ENCODE measurements at regions not wholly inside any gene's neighbourhood (a gene's known extent, or its start where the extent isn't known, plus 50 kb on each side); places are given as distances from the start of the nearest gene placed in this dataset.

GRCh38 chr9:2281803-2282185 is 266.6 kb downstream of the SMARCA2 start:
- no peak overlapping the region for H3K4me3 ChIP-seq (ENCODE audit: insufficient read depth, low read length)
- H3K9me3 ChIP-seq (ENCODE audit: low read depth, low read length): no peaks in the 10 kb centered on the region
- no peak overlapping the region for H3K4me2 ChIP-seq (ENCODE audit: insufficient read depth, low read length)
- no peaks in the 10 kb centered on the region for H4K20me1 ChIP-seq (ENCODE audit: insufficient read depth, low read length)
- DNase-seq (ENCODE audit: insufficient read length, low spot score, missing footprints): peak; percentile 75
- no peaks in the 10 kb centered on the region for H3K27me3 ChIP-seq (ENCODE audit: insufficient read depth, low read length)
- TF ChIP-seq CTCF (IDR thresholded peaks at IDR 0.05; ENCODE audit: extremely low read depth, low read depth, low read length): no peak
- peak overlapping the region; percentile 19 for H3K27ac ChIP-seq (ENCODE audit: low read depth, low read length)
- H3K4me1 ChIP-seq (ENCODE audit: insufficient read depth, low read length): no peaks in the 10 kb centered on the region
- no peaks in the 10 kb centered on the region for H3K36me3 ChIP-seq (ENCODE audit: insufficient read depth, low read length)
- H3K79me2 ChIP-seq (ENCODE audit: insufficient read depth, low read length): no peaks in the 10 kb centered on the region
- H2AFZ ChIP-seq (ENCODE audit: low read length): no peak overlapping the region

GRCh38 chr9:2284770-2285169 is 269.6 kb downstream of the SMARCA2 start:
- no peak for DNase-seq (ENCODE audit: insufficient read length, low spot score, missing footprints)
- no peaks in the 10 kb centered on the region for H3K79me2 ChIP-seq (ENCODE audit: insufficient read depth, low read length)
- no peak overlapping the region for H2AFZ ChIP-seq (ENCODE audit: low read length)
- H3K27me3 ChIP-seq (ENCODE audit: insufficient read depth, low read length): no peaks in the 10 kb centered on the region
- no peak overlapping the region for H3K27ac ChIP-seq (ENCODE audit: low read depth, low read length)
- no peaks in the 10 kb centered on the region for H3K4me1 ChIP-seq (ENCODE audit: insufficient read depth, low read length)
- no peaks in the 10 kb centered on the region for H3K36me3 ChIP-seq (ENCODE audit: insufficient read depth, low read length)
- H3K9me3 ChIP-seq (ENCODE audit: low read depth, low read length): no peaks in the 10 kb centered on the region
- H4K20me1 ChIP-seq (ENCODE audit: insufficient read depth, low read length): no peaks in the 10 kb centered on the region
- no peak overlapping the region for H3K4me2 ChIP-seq (ENCODE audit: insufficient read depth, low read length)
- no peak overlapping the region for H3K4me3 ChIP-seq (ENCODE audit: insufficient read depth, low read length)
- TF ChIP-seq CTCF (IDR thresholded peaks at IDR 0.05; ENCODE audit: extremely low read depth, low read depth, low read length): no peak

DNA sequence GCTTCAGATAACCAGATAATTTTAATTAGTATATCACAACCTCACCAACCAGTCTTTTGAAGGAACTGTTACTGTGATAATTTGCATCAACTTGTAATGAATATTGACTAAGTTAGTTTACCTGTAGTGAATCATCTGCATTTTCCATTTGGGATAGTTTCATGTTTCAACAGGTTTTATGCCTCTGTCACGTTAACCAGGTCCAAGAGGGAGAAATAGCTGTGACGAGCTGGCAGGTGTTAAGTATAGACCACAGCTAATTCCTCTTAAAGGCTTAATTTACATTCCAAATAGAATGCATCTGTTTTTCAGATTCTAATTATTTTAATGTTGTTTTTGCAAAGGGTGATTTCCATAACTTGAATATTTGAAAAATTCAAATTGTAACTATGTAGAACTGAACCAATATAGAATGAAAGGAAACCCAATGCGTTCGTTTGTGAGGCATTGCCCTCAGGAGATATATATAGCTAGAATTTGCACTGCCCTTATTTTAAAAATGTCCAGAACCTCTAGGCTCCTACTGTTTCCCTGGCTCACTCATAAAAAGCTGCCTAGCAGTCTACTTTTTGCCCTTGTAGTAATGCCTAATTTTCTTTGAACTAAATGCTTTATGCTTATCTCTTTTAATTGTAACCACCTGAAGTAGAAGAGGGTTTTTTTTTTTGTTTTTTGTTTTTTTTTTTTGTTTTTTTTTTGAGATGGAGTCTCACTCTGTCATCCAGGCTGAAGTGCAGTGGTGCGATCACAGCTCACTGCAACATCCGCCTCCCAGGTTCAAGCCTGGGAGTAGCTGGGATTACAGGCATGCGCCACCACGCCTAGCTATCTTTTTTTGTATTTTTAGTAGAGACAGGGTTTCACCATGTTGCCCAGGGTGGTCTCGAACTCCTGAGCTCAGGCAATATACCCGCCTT is 270.5 kb downstream of the SMARCA2 start:
- no peaks in the 10 kb centered on the region for H4K20me1 ChIP-seq (ENCODE audit: insufficient read depth, low read length)
- no peaks in the 10 kb centered on the region for H3K4me1 ChIP-seq (ENCODE audit: insufficient read depth, low read length)
- H3K4me2 ChIP-seq (ENCODE audit: insufficient read depth, low read length): no peak overlapping the region
- DNase-seq (ENCODE audit: insufficient read length, low spot score, missing footprints): no peak
- no peaks in the 10 kb centered on the region for H3K9me3 ChIP-seq (ENCODE audit: low read depth, low read length)
- TF ChIP-seq CTCF (IDR thresholded peaks at IDR 0.05; ENCODE audit: extremely low read depth, low read depth, low read length): no peak
- H3K27me3 ChIP-seq (ENCODE audit: insufficient read depth, low read length): no peaks in the 10 kb centered on the region
- no peak overlapping the region for H2AFZ ChIP-seq (ENCODE audit: low read length)
- no peak overlapping the region for H3K27ac ChIP-seq (ENCODE audit: low read depth, low read length)
- H3K36me3 ChIP-seq (ENCODE audit: insufficient read depth, low read length): no peaks in the 10 kb centered on the region
- no peaks in the 10 kb centered on the region for H3K79me2 ChIP-seq (ENCODE audit: insufficient read depth, low read length)
- no peak overlapping the region for H3K4me3 ChIP-seq (ENCODE audit: insufficient read depth, low read length)

DNA sequence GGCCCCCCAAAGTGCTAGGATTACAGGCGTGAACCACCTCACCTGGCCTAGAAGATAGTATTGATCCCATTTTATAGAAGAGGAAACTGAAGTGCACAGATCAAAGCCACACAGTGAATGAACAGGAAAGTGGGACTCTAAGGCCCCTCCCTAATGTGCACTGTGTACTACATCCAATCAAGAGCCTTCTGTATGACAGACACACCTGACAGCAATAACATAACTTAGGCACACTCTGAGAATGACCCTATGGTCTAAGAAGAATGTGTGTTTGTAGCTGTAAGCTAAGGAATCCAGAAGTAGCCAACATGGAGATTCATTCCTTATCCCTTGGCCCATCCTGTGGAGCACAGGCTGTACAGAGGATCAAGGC is 271.2 kb downstream of the SMARCA2 start:
- Histone ChIP-seq H3K4me3 (ENCODE audit: insufficient read depth, low read length) (no peak overlapping the region), H3K79me2 (ENCODE audit: insufficient read depth, low read length) (no peaks in the 10 kb centered on the region), H4K20me1 (ENCODE audit: insufficient read depth, low read length) (no peaks in the 10 kb centered on the region), H3K27me3 (ENCODE audit: insufficient read depth, low read length) (no peaks in the 10 kb centered on the region), H3K36me3 (ENCODE audit: insufficient read depth, low read length) (no peaks in the 10 kb centered on the region), H3K27ac (ENCODE audit: low read depth, low read length) (no peak overlapping the region), H2AFZ (ENCODE audit: low read length) (no peak overlapping the region), H3K4me2 (ENCODE audit: insufficient read depth, low read length) (no peak overlapping the region), H3K4me1 (ENCODE audit: insufficient read depth, low read length) (no peaks in the 10 kb centered on the region), H3K9me3 (ENCODE audit: low read depth, low read length) (no peaks in the 10 kb centered on the region)
- DNase-seq (ENCODE audit: insufficient read length, low spot score, missing footprints): no peak
- no peak for TF ChIP-seq CTCF (IDR thresholded peaks at IDR 0.05; ENCODE audit: extremely low read depth, low read depth, low read length)
